Smooth muscle cell (in vitro differentiated cells): ENCODE measurements at regions not wholly inside any gene's neighbourhood (a gene's known extent, or its start where the extent isn't known, plus 50 kb on each side); places are given as distances from the start of the nearest gene placed in this dataset.

Experiments used
- DNase-seq: peaks from one replicate; lab custom pipeline; 2025; ENCODE audit not compliant: unreplicated experiment; lab: John Stamatoyannopoulos, UW
- H2AFZ ChIP-seq: fragments of 200-600 bp; sonication (generic); 2 replicates; pipeline ENCODE4 v1.6.0; 2016; ENCODE audit warnings: antibody characterized with exemption, low read depth, mild to moderate bottlenecking
- H3F3A ChIP-seq: fragments of 200-600 bp; sonication (generic); 2 replicates; pipeline ENCODE4 v1.6.0; 2017; ENCODE audit warnings: antibody characterized with exemption, low read depth
- H3K27ac ChIP-seq: fragments of 200-600 bp; sonication (generic); 2 replicates; pipeline ENCODE4 v1.5.1; 2016; ENCODE audit warnings: low read depth, mild to moderate bottlenecking
- H3K27me3 ChIP-seq: fragments of 200-600 bp; sonication (generic); 2 replicates; pipeline ENCODE4 v1.6.1; 2016; ENCODE audit warnings: low read depth, mild to moderate bottlenecking
- H3K36me3 ChIP-seq: fragments of 200-600 bp; sonication (generic); 2 replicates; pipeline ENCODE4 v1.5.1; 2016; ENCODE audit warnings: low read depth
- H3K4me1 ChIP-seq: fragments of 200-600 bp; sonication (generic); 2 replicates; pipeline ENCODE4 v1.5.1; 2016; ENCODE audit warnings: low read depth
- H3K4me2 ChIP-seq: fragments of 200-600 bp; sonication (generic); 2 replicates; pipeline ENCODE4 v1.6.0; 2016; ENCODE audit warnings: mild to moderate bottlenecking
- H3K4me3 ChIP-seq: fragments of 200-600 bp; sonication (generic); 2 replicates; pipeline ENCODE4 v1.5.1; 2016; ENCODE audit warnings: mild to moderate bottlenecking
- H3K79me2 ChIP-seq: fragments of 200-600 bp; sonication (generic); 2 replicates; pipeline ENCODE4 v1.6.0; 2016; ENCODE audit warnings: low read depth, mild to moderate bottlenecking
- H3K9ac ChIP-seq: fragments of 200-600 bp; sonication (generic); 2 replicates; pipeline ENCODE4 v1.6.0; 2016; ENCODE audit warnings: low read depth
- H3K9me3 ChIP-seq: fragments of 200-600 bp; sonication (generic); replicated peaks from 2 replicates; pipeline ENCODE4 v1.5.1; 2016; ENCODE audit warnings: low read depth
- H4K20me1 ChIP-seq: fragments of 200-600 bp; sonication (generic); 2 replicates; pipeline ENCODE4 v1.6.0; 2016; ENCODE audit warnings: low read depth
- CTCF ChIP-seq: fragments of 200-600 bp; sonication (generic); IDR thresholded peaks from 2 replicates; pipeline ENCODE4 v1.5.1; 2017; ENCODE audit warnings: borderline replicate concordance, mild to moderate bottlenecking, antibody characterized with exemption; ENCODE audit not compliant: insufficient read depth, poor library complexity, severe bottlenecking
- WGBS: methylation state at CpG from one replicate; pipeline ENCODE4 v1.1.7; 2016; ENCODE audit warnings: low lambda C conversion rate; 5-methylcytosine and 5-hydroxymethylcytosine counted together

GRCh38 chr4:128390475-128390996, 102.9 kb upstream of the PGRMC2 start:
- H3K4me1 ChIP-seq, result peaks cover 10% of the 10 kb centered on the region

GRCh38 chr4:128388796-128389195, 101.2 kb upstream of the PGRMC2 start:
- H3K9me3 ChIP-seq, result no peaks in the 10 kb centered on the region
- TF ChIP-seq CTCF, result no peak
- no peak overlapping the region for H3K4me2 ChIP-seq
- H3K36me3 ChIP-seq, result no peaks in the 10 kb centered on the region
- peaks cover 24% of the 10 kb centered on the region for H3F3A ChIP-seq
- no peaks in the 10 kb centered on the region for H4K20me1 ChIP-seq
- H3K9ac ChIP-seq, result peak overlapping the region; percentile 89
- H3K4me3 ChIP-seq, result no peak overlapping the region
- 92% methylated on average over 2 of the region's 2 CpGs for WGBS
- H3K27me3 ChIP-seq, result no peaks in the 10 kb centered on the region
- no peaks in the 10 kb centered on the region for H3K79me2 ChIP-seq
- DNase-seq, result no peak
- H3K4me1 ChIP-seq, result peaks cover 18% of the 10 kb centered on the region
- peak overlapping the region; percentile 97 for H3K27ac ChIP-seq
- H2AFZ ChIP-seq, result no peak overlapping the region

More at GRCh38 chr4:128390475-128390996, 102.9 kb upstream of the PGRMC2 start:
- 83% methylated on average over 5 of the region's 5 CpGs for WGBS
- Histone ChIP-seq H4K20me1 (no peaks in the 10 kb centered on the region), H3K9ac (no peak overlapping the region), H3F3A (peaks cover 18% of the 10 kb centered on the region), H3K79me2 (no peaks in the 10 kb centered on the region), H2AFZ (no peak overlapping the region), H3K9me3 (no peaks in the 10 kb centered on the region), H3K4me2 (no peak overlapping the region), H3K27ac (no peak overlapping the region), H3K27me3 (no peaks in the 10 kb centered on the region), H3K4me3 (no peak overlapping the region), H3K36me3 (no peaks in the 10 kb centered on the region)
- TF ChIP-seq CTCF, result no peak
- DNase-seq, result no peak

- Histone ChIP-seq H3K4me1 (peaks cover 18% of the 10 kb centered on the region), H2AFZ (no peak overlapping the region), H3F3A (peaks cover 24% of the 10 kb centered on the region), H3K27me3 (no peaks in the 10 kb centered on the region), H4K20me1 (no peaks in the 10 kb centered on the region), H3K27ac (peak overlapping the region; percentile 97), H3K9ac (peak overlapping the region; percentile 89), H3K4me2 (no peak overlapping the region), H3K36me3 (no peaks in the 10 kb centered on the region), H3K9me3 (no peaks in the 10 kb centered on the region), H3K4me3 (no peak overlapping the region), H3K79me2 (no peaks in the 10 kb centered on the region)
- TF ChIP-seq CTCF, result no peak
- DNase-seq, result no peak
- 35% methylated on average over 3 of the region's 3 CpGs for WGBS
These were observed 100.7 kb upstream of the PGRMC2 start for GRCh38 chr4:128388352-128388630.

- 45% methylated on average over 2 of the region's 2 CpGs for WGBS
- TF ChIP-seq CTCF, result no peak
- no peaks in the 10 kb centered on the region for H3K27me3 ChIP-seq
- H3K9ac ChIP-seq, result peak overlapping the region; percentile 89
- no peak overlapping the region for H3K4me3 ChIP-seq
- H3K9me3 ChIP-seq, result no peaks in the 10 kb centered on the region
- no peaks in the 10 kb centered on the region for H4K20me1 ChIP-seq
- H3K79me2 ChIP-seq, result no peaks in the 10 kb centered on the region
- peak overlapping the region; percentile 97 for H3K27ac ChIP-seq
- peaks cover 24% of the 10 kb centered on the region for H3F3A ChIP-seq
- H3K36me3 ChIP-seq, result no peaks in the 10 kb centered on the region
- H2AFZ ChIP-seq, result no peak overlapping the region
- DNase-seq, result no peak
- peak overlapping the region; percentile 5 for H3K4me2 ChIP-seq
- H3K4me1 ChIP-seq, result peaks cover 18% of the 10 kb centered on the region
These were observed 100.2 kb upstream of the PGRMC2 start for GRCh38 chr4:128387600-128388351.
